HG03280 (cell line): ENCODE measurements at regions not wholly inside any gene's neighbourhood (a gene's known extent, or its start where the extent isn't known, plus 50 kb on each side); places are given as distances from the start of the nearest gene placed in this dataset.

Experiments used
- ATAC-seq: cut with Tn5 transposase; IDR thresholded peaks from one replicate; pipeline ENCODE4 v1.9.1; 2021; ENCODE audit warnings: mild to moderate bottlenecking, moderate library complexity; ENCODE audit not compliant: unreplicated experiment

DNA sequence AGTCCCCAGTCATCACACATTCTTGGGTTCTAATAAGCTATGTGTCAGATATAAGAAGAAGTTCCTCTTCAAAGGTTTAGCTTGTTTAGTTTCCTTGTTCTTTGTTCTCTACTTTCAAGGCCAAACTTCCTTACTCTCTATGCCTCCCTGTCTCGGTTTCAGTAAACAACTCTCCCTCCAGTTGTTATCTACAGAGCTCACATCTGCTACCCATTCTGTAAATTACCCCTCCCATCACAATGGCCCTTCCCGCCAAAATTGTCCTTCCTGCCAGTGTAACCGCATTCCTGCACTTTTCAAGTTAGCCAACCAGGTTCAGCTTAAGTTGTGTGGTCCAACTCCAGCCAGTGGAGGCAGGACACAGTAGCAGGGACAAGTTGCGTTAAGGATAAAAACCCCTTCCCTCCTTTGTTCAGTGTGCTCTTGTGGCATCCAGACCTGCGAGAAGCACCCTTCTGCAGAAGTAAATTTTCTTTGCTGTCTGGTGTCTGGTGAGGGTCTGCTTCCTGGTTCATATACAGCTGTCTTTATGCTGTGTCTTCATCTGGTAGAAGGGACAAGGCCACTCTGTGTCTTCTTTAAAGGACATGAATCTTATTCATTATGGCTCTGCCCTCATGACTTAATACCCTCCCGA, 342.1 kb upstream of the GRM7 start:
- ATAC-seq = no peak

- no peak for ATAC-seq
These were observed 339.4 kb upstream of the GRM7 start for GRCh38 chr3:6521369-6522113.

DNA sequence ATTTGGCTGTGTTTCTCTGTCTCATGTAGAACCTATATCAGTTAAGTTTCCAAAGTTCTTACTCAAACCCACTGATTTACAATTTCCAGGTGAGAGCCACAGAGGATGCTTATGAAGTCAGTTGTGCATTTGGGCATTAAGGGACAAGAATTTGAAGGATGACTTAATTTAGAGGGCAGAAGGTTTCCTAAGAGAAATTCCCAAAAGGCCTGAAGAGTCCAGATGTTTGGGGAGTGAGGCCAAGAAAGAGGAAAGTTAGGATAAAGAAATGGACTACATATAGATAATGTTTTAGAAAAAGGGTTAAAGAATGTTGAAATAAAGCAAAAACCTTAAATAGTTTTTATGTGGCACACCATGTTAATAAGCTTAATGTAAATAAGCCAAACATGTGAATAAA, 338.7 kb upstream of the GRM7 start:
- ATAC-seq = no peak

- ATAC-seq = no peak
These were observed 337.9 kb upstream of the GRM7 start for GRCh38 chr3:6523043-6523442.

GRCh38 chr3:6524479-6524878, 336.4 kb upstream of the GRM7 start:
- no peak for ATAC-seq

DNA sequence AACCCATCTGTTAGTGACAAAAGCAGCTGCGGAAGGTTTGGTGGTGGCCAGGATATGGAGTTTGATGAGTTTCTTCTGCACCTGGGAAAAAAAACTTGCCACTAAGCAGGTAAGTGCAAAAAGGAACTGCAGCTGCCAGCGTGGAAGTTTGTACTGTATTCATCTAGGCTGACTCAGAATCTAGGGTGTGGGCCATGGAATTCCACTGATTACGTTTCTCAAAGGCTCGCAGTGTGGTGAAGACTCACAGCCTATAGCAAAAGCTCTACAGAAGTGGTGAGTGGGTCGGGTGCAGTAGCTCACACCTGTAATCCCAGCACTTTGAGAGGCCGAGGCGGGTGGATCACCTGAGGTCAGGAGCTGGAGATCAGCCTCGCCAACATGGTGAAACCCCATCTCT, 334.6 kb upstream of the GRM7 start:
- ATAC-seq = no peak

- no peak for ATAC-seq
These were observed 334.1 kb upstream of the GRM7 start for GRCh38 chr3:6526861-6527260.

- no peak for ATAC-seq
These were observed 332.0 kb upstream of the GRM7 start for GRCh38 chr3:6528951-6529350.

- ATAC-seq = no peak
These were observed 329.8 kb upstream of the GRM7 start for GRCh38 chr3:6531153-6531552.

GRCh38 chr3:6532101-6532500, 328.8 kb upstream of the GRM7 start:
- no peak for ATAC-seq

DNA sequence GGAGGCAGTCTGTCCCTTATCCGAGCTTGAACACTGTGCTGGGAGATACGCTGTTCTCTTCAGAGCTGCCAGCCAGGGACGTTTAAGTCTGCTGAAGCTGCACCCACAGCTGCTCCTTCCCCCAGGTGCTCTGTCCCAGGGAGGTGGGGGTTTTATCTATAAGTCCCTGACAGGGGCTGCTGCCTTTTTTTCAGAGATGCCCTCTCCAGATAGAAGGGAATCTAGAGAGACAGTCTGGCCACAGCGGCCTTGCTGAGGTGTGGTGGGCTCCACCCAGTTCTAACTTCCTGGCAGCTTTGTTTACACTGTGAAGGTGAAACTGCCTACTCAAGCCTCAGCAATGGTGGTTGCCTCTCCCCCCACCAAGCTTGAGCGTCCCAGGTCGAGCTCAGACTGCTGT, 319.9 kb upstream of the GRM7 start:
- no peak for ATAC-seq

- no peak for ATAC-seq
These were observed 318.1 kb upstream of the GRM7 start for GRCh38 chr3:6542795-6543194.

DNA sequence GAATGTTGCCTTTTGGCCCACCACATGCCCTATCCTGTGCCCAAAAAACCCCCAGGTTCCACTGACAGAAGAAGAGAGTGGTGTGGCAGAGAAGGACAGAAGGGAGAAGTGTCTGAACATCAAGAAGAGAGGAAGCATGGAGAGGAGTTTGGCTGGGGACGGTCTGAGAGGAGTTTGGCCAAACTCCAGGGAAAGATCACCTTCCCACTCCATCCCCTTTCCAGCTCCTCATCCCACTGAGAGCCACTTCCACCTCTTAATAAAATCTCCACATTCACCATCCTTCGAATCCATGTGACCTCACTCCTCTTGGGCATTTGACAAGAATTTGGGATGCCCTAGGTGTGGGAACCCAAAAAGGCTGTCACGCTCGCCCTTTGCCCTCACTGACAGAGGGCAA, 311.6 kb upstream of the GRM7 start:
- no peak for ATAC-seq

DNA sequence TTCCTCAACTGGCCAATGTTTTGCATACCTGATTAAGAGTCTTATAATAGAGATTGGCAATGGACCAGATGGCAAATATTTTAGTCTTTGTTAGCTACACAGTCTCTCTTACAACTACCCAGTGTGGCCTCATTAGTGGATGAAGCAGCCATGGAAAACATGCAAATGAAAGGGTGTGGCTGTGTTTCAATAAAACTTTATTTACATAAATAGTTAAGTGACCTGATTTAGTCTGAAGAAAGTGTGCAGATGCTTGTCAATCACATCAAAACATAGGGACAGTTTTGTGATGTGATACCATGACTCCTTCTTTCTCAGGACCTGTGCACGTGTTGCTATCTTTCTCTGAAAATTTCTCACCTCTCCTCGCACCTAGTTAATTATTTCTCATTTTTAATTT, 309.8 kb upstream of the GRM7 start:
- ATAC-seq = no peak

DNA sequence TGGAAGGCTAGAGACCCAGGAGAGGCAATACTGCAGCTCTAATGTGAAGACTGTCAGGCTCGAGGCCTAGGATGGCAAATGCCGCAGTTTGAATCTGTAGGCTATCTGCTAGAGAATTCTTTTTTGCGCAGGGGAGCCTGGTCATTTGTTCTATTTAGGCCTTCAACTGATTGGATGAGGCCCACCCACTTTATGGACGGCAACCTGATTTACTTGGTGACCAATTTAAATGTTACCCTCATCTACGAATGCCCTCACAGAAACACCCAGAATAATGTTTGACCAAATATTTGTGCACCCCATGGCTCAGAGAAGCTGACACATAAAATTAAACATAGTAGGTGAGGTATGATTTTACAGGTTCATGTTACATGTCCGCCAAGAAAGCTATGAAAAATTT, 300.7 kb upstream of the GRM7 start:
- ATAC-seq = no peak

DNA sequence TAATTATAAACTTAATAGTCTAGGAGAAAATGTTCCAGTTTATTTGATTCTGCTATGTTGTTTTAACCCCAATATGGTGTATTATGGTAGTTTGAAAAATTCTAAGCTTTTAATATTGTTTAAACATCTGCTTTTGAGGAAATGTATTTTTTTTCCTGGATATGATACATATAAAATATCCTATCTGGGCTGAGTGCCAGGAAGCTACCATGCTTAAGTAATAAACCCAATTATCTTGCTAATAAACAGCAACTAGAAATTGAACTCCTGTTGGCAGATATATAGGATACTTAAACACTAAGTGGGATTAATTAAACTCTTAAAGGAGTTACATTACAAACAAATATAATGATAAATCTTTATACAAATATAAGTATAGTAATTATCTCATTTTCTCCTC, 293.7 kb upstream of the GRM7 start:
- ATAC-seq = no peak

GRCh38 chr3:6568999-6569493, 291.9 kb upstream of the GRM7 start:
- ATAC-seq = no peak

GRCh38 chr3:6571448-6571847, 289.5 kb upstream of the GRM7 start:
- no peak for ATAC-seq

DNA sequence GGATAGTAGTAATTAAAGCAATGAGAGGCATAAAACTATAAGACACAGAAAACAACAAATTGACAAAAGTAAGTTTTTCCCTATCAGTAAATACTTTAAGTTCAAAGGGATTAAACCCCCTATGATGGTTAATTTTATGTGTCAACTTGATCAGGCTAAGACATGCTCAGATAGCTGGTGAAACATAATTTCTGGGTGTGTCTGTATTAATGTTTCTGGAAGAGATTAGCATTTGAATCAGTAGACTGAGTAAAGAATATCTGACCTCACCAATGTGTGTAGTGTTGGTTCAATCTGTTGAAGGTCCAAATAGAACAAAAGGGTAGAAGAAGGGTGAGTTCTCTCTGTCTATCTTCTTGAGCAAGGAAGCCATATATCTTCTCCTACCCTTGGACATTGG, 283.3 kb upstream of the GRM7 start:
- no peak for ATAC-seq

DNA sequence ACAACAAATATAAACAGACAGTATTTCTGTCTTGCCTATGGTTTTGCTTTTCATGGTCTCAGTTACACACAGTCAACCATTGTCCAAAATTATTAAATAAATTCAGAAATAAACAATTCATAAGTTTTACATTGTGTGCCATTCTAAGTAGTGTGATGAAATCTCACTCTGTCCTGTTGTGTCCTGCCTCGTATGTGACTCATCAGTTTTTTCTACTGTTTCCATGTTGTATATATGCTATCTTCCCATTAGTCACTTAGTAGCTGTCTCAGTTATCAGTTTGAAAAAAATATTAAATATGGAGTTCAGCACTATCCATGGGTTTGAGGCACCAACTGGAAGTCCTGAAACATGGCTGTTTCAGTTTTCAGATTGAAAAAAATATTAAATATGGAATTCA, 282.4 kb upstream of the GRM7 start:
- ATAC-seq = no peak

DNA sequence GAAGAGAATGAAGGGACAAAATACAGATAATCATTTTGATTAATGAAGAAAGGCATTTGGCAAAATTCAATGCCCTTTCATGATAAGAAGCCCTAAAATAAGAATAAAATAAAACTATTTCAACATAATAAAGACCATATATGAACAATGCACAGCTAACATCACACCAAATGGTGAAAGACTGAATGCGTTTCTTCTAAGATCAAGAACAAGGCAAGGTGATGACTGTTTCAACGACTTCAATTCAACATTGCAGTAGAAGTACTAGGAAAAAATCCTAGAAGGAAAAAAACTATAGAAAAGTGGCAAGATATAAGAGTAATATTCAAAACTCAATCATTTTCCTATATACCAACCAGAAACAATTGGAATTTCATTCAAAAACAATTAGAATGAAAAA, 280.1 kb upstream of the GRM7 start:
- ATAC-seq = no peak

DNA sequence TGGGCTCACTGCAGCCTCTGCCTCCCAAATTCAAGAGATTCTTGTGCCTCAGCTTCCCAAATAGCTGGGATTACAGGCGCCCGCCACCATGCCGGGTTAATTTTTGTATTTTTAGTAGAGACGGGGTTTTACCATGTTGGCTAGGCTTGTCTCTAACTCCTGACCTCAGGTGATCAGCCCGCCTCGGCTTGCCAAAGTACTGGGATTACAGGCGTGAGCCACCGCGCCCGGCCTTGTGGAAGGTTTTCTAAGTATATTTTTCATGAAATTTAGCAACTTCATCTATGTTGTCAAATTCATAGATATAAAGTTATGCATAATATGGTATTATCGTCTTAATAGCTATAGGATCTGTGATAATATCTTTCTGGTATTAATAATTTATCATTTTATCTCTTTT, 275.6 kb upstream of the GRM7 start:
- ATAC-seq = no peak

DNA sequence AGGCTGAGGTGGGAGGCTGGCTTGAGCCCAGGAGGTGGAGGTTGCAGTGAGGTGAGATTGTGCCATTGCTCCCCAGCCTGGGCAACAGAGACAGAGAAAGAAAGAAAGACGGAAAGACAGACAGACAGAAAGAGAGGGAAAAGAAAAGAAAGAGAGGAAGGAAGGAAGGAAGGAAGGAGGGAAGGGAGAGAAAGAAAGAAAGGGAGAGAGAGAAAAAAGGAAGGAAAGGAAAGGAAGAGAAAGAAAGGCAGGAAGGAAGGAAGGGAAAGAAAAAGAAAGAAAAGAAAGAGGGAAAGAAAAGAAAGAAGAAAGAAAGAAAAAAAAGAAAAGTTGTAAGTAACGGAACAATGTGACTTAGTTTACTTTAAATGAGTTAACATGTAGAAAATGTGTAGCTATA, 260.7 kb upstream of the GRM7 start:
- no peak for ATAC-seq
